HEK293T (cell line): ENCODE measurements at regions not wholly inside any gene's neighbourhood (a gene's known extent, or its start where the extent isn't known, plus 50 kb on each side); places are given as distances from the start of the nearest gene placed in this dataset.

Experiments used
- BHLHE40 ChIP-seq: fragments of 450-650 bp; IDR thresholded peaks from 2 replicates; pipeline ENCODE4 v1.6.1; 2016; ENCODE audit warnings: mild to moderate bottlenecking, moderate library complexity, borderline replicate concordance
- FOXA1 ChIP-seq: fragments of 450-650 bp; IDR thresholded peaks from 2 replicates; pipeline ENCODE4 v1.6.1; 2016; ENCODE audit warnings: mild to moderate bottlenecking
- FOXM1 ChIP-seq: fragments of 450-650 bp; IDR thresholded peaks from 2 replicates; pipeline ENCODE4 v1.6.1; 2017; ENCODE audit warnings: mild to moderate bottlenecking, borderline replicate concordance
- LEF1 ChIP-seq: fragments of 450-650 bp; IDR thresholded peaks from 2 replicates; pipeline ENCODE4 v1.6.1; 2017; ENCODE audit warnings: mild to moderate bottlenecking, borderline replicate concordance

GRCh38 chr7:142438923-142439515, 181.2 kb upstream of the PRSS58 start:
- TF ChIP-seq BHLHE40 (no peak), FOXA1 (no peak), LEF1 (no peak), FOXM1 (no peak)
